ENCODE measurements at regions not wholly inside any gene's neighbourhood (a gene's known extent, or its start where the extent isn't known, plus 50 kb on each side); places are given as distances from the start of the nearest gene placed in this dataset.

DNA sequence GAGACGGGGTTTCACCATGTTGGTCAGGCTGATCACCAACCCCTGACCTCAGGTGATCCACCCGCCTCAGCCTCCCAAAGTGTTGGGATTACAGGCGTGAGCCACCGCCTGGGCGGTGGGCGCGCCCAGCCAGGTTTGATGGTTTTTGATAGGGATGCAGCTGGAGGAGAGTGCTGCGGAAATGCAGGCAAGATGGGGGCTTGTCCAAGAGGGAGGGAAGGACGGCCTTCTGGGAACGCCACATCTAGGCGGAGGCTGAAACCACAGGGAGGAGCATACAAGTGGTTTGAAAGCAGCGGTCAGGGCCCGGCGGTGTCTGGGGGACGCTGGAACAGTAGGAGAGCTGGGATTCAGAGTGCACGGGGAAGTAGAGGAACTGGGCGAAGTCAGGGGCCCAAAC is 134.6 kb downstream of the VRK1 start:
- no peak for DNase-seq

DNA sequence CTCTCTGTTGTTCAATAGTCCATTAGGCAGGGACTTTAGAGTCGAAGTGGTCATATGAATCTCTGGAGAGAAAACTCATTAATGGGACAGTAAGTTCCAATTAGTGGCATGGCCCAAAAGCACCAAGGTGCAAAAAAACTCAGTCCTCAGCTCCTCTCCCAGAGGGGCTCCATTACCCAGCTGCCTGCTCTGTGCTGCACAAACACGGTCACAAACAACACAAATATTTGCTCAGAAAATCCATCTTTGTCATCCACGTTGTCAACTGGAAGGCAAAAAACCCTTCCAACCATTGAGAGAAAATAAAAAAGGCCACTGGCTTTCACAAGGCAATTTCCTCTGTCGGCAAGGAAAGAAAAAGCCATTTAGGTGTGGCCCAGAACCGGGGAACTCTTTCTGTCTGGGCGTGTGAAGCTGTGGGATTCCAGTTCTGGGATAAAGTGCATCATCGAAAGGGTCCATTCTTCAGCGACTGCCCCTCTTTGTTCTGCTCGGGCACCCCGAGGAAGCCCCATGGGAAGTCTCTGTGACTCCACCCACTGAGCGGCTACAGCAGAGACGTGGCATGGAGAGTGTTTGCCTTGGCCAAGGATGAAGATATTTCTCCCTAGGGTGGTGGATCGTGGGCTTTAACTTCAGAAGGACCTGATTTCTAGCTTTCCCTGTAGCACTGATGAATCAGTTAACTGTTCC is 137.6 kb downstream of the VRK1 start:
- DNase-seq: no peak

GRCh38 chr14:96938946-96939345 is 141.8 kb downstream of the VRK1 start:
- DNase-seq: no peak

DNA sequence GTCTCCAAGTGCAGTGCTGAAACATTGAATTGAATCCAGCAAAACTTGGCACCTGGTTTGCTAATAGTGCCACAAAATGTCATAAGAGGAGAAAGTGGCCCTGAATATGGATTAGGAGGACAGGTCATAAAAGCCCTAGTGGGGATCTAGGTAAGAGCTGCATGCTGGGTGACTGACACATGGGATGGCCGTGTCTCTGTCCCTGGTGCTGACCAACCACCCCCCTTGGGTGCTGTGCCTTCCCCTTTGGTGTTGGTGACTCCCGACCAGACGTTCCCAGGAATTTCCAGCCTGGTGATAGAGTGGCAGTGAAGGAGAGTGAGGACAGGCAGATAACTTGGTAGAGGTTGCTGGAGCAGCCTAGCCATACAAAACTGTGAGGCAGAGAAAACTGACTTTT is 142.8 kb downstream of the VRK1 start:
- no peak for DNase-seq

DNA sequence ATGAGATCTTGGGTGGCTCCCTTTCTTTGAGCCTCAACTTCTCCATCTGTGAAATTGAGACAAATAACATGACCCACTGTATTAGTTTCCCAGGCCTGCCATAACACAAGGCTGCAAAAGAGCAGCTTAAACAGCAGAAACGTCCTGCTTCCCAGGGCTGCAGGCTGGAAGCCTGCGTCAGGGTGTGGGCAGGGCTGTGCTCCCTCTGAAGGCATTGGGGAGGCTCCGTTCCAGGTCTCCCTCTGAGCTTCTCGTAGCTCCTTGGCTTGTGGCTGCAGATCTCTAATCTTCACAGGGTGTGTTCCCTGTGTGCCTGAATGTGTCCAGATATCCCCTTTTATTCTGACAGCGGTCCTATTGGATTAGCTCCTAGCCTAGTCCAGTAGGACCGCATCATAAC is 147.1 kb downstream of the VRK1 start:
- DNase-seq: no peak

- no peak for DNase-seq
Observed at GRCh38 chr14:96945721-96946120, 148.5 kb downstream of the VRK1 start.

- DNase-seq: no peak
Observed at GRCh38 chr14:96949594-96949993, 152.4 kb downstream of the VRK1 start.

- DNase-seq: no peak
Observed at GRCh38 chr14:96951511-96951910, 154.3 kb downstream of the VRK1 start.

DNA sequence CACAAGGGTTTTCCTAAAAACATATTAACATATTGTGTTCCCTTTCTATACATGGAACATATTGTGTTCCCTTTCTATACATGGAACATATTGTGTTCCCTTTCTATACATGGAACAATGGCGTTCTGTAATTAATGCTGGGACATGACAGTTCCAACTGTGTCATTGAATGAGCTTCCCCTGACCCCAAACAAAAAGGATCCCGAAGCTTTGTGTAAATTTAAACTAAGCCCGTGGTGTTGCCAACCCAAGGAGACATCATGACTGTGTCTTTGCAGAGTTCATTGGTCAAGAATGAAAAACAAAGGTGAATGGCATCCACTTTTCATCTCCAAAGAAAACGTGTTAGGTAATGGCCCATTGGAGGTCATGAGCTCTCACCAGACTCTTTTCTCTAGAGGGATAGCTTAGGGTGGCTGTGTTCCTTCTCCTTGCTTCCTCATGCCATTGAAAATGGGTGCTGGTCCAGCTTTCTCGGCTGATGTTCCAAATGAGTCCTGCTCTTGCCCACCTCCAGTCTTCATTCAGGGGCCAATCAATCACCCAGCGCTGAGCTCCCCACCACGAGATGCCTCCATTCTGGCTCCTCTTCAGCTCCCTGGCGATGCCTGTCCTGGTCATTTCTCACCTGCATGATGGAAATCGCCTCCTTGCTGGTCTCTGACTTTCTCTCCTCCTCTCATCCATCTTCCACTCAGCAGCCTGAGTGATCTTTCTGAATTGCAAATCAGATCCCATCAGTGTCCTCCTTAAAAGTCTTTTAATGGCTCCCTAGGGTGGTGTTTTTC is 156.1 kb downstream of the VRK1 start:
- no peak for DNase-seq

GRCh38 chr14:96953875-96954185 is 156.6 kb downstream of the VRK1 start:
- no peak for DNase-seq

DNA sequence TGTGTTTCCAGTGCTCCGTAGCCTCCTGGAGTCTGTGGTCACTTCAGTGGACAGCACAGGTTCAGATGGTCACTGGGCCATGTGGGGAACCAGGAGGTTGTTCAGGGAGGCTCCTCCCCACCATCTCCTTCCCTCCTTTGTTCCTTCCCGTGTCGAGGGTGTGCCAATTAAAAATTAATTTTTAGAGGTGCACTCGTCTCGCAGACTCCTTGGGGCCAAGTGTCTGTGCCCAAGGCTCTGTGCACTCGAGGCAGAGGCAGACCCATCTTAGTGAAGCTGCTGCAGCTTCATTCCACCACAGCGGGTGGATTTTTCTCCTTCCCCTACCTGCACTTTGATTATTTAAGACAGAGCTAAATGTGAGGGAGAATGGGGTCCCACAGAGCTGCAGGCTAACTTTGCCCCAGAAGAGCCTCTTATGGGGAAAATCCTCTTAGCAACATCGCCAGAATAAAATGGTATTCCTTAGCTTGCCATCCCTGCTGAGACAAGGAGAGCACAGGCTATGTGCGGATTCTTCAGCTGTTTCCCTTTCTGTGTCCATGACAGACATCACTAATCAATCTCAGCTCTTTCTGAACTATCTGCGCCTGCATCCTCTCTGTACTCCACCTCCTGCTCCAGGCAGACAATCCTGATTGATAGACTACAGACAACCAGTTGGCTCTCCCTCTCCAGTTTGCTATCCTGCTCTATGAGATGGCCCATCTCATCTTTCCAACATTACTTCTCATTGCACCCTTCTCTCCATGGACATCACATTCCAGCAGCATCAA is 159.5 kb downstream of the VRK1 start:
- no peak for DNase-seq

GRCh38 chr14:96958057-96958456 is 160.9 kb downstream of the VRK1 start:
- DNase-seq: no peak

- DNase-seq: no peak
Observed at GRCh38 chr14:96959992-96960391, 162.8 kb downstream of the VRK1 start.

DNA sequence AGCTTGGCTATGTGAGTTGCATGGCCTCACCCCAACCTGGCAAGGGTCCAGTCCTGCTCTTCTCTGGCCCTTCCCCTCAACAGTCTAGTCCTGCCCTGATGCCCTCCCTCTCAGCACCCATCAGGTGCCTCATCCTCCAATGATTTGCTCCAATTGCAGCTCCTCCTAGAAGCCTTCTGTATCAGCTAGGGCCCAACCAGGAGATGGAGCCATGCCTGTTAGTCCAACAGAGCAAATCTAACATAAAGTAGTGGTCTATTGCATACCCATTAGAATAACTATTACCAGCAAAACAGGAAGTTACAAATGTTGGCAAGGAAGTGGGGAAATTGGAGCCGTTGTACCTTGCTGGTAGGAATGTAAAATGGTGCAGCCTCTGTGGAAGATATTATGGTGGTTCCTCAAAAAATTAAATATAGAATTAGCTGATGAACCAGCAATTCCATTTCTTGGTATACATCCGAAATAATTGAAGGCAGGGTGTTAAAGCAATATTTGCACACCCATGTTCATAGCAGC is 163.5 kb downstream of the VRK1 start:
- DNase-seq: no peak

GRCh38 chr14:96961895-96962294 is 164.7 kb downstream of the VRK1 start:
- DNase-seq: no peak

DNA sequence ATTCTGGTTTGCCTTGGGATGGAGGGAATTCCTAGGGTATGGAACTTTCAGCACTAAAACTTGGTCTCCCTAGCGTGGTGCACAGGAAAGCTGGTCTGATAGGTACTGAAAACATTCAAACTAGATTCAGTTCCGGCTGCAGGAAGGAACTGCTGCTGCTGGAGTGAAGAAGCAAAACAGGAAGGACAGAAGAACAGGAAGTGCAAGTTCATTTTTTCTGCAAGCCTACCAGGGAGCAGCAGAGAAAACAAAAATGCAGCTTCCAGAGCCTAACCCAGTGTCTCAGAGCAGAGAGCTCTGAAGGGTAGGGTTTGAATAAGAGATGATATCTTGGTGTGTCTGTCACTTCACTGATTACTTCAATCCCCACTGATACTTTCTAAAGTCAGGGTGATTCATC is 165.2 kb downstream of the VRK1 start:
- peak; percentile 29 to 53 for DNase-seq

DNA sequence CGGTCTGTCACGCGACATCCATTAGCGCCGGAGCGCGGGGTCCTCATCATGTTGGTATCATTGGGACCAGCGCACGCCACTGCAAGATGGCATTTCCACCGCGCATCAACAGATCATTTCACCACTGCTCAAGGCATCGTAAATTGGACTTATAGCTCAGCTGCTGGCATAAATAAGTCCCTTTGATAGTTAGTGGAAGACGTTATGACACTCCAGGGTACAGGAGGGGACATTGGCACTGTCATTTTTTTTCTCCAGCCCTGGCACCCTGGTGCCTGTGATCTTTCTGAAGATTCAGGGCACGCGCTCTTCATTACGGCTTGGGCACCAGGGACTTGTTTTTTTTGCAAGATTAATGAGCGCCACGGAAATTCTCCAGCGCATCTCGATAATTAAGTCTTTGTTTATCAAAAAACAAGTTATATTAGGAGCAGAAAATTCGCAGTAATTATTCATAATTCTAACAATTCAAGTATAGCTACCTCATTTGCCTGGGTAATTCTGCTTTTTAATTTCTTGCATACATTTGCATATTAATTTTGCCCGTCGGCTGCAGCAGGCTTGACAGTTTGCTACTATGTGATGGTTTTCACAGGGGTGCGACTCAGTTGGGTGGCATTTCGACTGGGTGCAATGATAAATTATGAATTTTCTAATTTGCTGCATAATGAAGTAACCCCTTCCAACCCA is 167.7 kb downstream of the VRK1 start:
- DNase-seq: no peak

DNA sequence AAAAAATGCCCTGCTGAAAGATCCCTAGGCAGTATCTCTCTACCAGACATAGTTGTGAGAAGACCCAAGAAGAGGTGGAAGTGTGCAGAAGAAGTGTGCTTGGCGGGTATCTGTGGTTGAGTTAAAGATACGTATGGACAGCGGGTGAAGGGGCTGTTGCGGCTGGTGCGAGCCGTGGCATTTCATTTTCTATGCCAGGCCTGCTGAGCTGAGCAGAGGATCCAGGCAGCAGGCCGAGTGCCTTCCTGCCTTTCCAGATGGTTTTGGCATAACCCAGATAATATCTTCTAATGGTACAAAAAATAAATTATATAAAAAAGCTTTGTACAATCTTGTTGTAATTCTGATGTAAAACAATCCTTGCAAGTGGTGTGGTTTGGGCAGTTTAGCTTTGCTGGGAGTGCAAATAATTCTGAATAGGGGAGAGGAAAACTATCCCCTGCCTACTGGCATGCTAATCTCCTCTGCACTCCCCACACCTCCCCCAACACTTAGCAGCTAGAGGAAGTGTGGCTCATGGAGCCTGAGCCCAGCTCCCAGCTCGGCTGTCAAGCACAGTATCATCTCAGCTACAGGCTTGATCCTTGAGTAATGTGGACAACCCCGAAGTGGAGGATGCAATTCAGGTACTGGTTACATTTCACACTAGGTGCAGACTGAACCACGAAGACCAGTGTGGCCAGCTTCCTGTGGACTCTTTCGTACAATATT is 168.9 kb downstream of the VRK1 start:
- DNase-seq: no peak

DNA sequence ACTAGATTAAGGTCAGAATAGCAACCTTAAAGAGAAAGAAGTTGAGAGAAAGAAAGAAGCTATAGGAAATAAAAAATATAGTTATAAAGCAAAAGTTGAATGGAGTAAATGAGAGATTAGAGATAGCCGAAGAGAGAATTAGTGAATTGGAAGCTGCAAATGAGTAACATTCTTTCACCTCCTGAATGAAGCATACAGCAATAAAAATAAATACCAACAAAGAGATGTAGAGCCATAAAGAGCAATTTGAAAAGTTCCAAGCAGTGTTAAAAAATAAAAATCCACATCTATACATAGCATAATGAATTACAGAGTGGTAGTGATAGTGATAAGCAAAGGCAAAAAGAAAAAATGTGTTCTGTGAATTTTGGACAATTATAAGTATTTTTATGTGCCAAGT is 177.9 kb downstream of the VRK1 start:
- DNase-seq: no peak

- DNase-seq: no peak
Observed at GRCh38 chr14:96978525-96979272, 181.5 kb downstream of the VRK1 start.

DNA sequence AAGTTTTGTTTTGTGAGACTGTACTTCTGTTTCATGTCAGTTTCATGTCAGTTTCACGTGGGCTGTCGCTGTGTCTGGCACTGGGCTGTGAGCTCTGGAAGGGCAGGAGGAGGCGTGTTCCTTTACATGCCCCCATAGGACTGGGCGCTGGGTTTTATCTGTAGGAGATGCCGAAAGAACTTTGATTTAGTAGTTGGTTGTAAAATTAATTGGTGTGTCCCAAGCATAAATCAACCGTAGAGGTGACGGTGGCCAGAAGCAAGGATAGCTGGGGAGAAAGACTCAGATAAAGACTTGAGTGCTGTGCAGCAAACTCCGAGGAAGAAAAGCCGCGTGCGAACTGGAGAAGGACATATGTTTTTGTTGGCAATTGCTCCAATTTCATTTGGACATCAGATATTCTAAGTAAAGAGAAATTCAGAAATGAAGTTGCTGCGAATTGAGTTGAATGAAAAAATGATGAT is 182.5 kb downstream of the VRK1 start:
- no peak for DNase-seq

GRCh38 chr14:96980835-96981234 is 183.7 kb downstream of the VRK1 start:
- no peak for DNase-seq
